SK-N-SH (cell line): ENCODE measurements at regions not wholly inside any gene's neighbourhood (a gene's known extent, or its start where the extent isn't known, plus 50 kb on each side); places are given as distances from the start of the nearest gene placed in this dataset.

Experiments
- CTCF ChIP-seq: fragments of 200-600 bp; sonication (generic); IDR thresholded peaks from 2 replicates; pipeline ENCODE4 v1.6.1; 2017; ENCODE audit warnings: antibody characterized with exemption, mild to moderate bottlenecking, moderate library complexity
- MAX ChIP-seq: IDR thresholded peaks from 2 replicates; pipeline ENCODE4 v1.4.0; 2012; ENCODE audit warnings: low read depth
- POLR2AphosphoS5 ChIP-seq: IDR thresholded peaks from 2 replicates; pipeline ENCODE4 v1.6.1; 2012; ENCODE audit warnings: low read depth, low read length
- TAF1 ChIP-seq: IDR thresholded peaks from 2 replicates; pipeline ENCODE4 v1.6.1; 2012; ENCODE audit warnings: low read depth, mild to moderate bottlenecking, low read length, moderate library complexity, borderline replicate concordance

GRCh38 chr10:130728531-130729215 is 582.8 kb downstream of the TCERG1L start:
- no peak for TF ChIP-seq CTCF
- no peak for TF ChIP-seq POLR2AphosphoS5
- no peak for TF ChIP-seq MAX
- no peak for TF ChIP-seq TAF1
